HPDE6-E6E7 (cell line): ENCODE measurements at regions not wholly inside any gene's neighbourhood (a gene's known extent, or its start where the extent isn't known, plus 50 kb on each side); places are given as distances from the start of the nearest gene placed in this dataset.

Source experiments
- DNase-seq: peaks from one replicate; pipeline ENCODE4 v3.0.0; 2011; ENCODE audit warnings: missing footprints; ENCODE audit errors: extremely low spot score

DNA sequence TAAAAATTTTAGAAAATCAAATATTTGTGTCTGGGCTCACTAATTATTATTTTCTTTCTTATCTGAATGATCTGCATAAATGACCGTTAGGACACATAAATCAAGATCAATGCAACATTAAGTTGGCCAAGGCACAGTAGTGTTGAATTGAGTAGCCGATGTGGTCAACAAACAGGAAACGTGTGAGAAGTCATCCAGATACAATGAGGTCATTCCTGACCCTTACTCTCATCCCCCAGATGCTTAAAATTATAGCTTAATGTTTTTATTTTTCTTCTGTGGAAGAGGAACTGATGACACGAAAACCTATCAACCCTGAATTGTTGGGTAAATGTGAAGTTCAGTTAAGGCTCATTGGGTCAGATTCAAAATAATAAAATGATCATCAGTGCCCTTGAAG lies 222.9 kb downstream of the RFC3 start:
- no peak for DNase-seq

- no peak for DNase-seq
These were observed 226.1 kb downstream of the RFC3 start for GRCh38 chr13:34044041-34044440.

- peak; percentile 15 for DNase-seq
These were observed 226.7 kb downstream of the RFC3 start for GRCh38 chr13:34044660-34045080.

DNA sequence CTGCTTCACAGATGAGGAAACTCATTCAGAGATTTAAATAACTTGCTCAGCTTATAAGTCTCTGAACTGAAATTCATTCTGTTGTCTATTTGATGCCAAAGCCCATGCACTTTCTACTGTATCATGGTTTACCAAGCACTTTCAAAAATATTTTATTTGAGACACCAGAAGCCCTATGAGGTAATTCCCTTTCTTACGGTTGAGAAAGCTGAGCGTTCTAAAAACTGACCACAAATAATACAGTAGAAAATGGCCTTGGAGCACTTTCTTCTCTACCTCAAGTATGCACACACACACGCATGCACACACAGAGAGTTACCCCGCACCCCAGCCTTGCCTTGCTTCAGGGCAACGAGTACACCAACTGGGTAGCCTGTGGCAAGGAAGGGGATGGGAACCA lies 228.5 kb downstream of the RFC3 start:
- DNase-seq = no peak

GRCh38 chr13:34048652-34049051 lies 230.7 kb downstream of the RFC3 start:
- no peak for DNase-seq

DNA sequence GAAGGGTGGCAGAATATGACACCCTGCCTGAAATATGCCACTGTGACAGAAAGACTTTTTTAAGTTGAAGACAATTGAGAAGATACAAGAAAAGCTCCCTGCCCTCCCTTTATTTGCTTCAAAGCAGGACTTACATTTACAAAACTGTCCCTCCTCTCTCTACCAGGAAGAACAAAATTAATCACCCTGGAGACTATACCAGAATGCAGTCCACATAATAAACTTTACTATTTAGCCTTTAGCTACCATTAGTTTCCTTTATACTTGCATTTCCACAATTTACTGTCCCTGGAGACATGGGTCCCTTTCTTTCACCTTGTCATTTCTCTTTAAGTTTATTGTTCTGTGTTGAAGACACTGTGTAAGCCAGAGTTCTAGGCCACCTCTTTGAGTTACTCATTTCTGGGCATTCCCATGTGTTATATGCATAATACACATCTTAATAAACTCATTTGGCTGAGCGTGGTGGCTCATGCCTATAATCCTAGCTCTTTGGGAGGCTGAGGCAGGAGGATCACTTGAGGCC lies 238.8 kb downstream of the RFC3 start:
- DNase-seq = no peak

DNA sequence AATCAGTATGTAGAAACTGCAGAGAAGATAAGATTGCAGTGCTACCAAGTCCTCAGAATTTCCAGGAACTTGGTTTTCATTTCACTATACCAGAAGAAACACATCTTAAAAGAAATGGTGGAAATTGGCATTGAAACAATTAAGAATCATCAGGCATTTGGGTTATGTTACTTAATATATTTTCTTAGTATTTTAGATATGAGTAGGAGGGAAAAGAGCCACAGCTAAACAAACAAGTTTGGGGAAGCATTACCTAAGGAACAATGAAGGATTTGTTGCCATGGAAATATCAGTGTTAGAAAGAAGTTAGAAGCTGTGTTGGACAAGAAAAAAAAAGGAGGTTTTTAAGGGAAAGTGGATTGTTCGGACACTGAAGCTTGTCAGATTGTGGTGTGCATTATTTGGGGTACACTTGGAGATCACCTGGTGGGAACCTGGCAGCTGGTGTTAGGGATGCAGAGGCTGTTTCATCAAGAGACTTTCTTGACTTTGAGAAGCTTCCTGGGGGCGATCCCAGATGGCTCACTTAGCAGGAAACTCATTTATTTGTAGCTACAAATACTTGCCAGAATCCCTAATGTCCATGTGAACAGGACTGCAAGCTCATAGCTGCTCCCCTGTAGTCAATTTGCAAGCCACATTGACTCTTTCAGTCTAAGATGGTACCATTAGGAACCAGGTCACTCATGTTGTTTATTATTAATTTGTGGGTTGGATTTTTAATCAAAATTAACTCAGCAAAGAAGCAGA lies 246.7 kb downstream of the RFC3 start:
- no peak for DNase-seq

GRCh38 chr13:34065928-34066327 lies 248.0 kb downstream of the RFC3 start:
- DNase-seq = peak; percentile 33

GRCh38 chr13:34066344-34066743 lies 248.4 kb downstream of the RFC3 start:
- DNase-seq = no peak

DNA sequence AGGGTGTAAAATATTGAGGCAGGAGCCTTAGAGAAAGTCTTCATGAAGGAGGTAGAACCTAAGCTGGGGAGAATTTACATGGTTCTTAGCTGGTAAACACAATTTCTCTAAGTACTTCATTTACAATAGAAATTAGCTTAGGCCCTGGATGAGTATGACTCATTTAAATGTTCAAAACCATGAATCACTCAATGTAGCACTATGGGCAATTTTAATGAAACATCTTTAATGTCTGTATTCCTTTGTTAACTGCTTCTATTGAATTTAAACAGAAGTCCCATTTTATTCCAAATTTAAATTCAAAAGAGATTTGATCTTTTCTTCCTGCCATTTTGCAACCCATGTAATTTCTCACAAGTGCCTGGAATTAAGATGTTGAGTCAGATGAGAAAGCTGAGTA lies 252.1 kb downstream of the RFC3 start:
- no peak for DNase-seq

DNA sequence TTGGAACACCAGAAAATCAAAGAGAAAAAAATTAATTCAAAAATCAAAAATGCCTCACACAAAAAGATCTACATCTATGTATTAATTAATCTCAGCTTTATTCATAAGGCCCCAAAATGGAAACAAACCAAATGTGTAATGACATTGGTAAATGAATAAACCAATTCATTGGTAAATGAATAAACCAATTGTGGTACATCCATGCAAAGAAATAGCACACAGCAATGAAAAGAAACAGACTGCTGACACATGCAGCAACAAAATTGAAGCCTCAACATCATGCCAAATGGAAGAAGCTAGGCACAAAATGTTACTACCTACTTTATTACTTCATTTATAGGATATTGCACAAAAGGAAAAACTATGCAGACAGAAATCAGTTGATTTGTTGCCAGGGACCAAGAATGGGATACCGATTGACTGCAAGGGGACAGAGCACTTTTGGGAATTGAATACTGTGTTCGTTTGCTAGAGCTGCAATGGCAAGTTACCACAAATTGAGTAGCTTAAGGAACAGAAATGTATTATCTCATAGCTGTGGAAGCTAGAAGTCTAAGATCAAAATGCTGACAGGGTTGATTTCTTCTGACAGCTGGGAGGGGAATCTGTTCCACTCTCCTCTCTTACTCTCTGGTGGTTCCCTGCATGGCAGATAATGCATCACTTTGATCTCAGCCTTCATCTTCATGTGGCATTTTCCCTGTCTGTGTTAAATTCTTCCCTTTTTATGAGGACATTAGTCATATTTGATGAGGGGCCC lies 252.8 kb downstream of the RFC3 start:
- DNase-seq = no peak

DNA sequence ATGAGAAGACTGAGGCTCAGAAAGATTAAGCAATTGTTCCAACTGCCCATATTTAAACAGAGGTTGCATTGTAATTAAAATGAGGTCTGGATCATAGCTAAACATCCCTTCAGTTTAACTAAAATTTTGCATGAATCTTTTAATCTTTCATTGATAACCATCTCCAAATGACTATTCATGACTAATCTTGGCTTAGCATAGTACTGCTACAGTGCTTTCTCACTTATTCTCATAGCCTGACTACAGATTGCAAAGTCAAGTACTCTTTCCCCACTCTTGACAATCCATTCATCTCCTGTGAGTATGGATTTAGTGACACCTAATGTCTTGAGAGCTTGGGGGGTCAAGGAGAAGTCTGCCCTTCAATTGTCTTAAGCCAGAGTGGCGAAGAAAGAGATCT lies 258.4 kb downstream of the RFC3 start:
- no peak for DNase-seq

GRCh38 chr13:34076943-34077703 lies 259.2 kb downstream of the RFC3 start:
- no peak for DNase-seq

DNA sequence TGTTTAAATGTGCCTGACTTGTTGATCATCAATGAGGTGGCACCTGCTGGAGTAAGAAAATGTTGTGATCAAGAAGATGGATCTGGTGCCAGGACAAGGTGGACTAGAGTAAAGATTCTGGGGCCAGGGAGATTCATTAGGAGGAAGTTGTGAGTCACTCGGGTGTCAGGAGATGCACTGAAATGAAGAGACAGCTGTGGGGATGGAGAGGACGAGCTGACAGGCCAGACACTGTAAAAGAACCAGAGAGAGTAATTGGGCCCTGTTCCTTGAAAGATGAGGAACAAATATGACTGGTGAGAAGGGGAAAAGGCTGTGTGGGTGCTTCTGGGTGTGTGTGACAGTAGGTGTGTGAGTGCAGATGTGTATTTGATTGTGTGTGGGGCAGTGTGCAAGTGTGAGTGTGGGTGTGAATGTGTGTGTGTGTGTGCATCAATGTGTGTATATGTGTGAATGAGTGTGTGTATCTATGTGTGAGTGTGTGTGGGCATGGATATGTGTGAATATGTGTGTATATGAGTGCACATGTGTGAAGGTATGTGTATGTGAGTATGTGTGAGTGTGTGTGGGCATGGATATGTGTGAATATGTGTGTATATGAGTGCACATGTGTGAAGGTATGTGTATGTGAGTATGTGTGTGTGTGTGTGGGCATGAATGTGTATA lies 260.5 kb downstream of the RFC3 start:
- no peak for DNase-seq

DNA sequence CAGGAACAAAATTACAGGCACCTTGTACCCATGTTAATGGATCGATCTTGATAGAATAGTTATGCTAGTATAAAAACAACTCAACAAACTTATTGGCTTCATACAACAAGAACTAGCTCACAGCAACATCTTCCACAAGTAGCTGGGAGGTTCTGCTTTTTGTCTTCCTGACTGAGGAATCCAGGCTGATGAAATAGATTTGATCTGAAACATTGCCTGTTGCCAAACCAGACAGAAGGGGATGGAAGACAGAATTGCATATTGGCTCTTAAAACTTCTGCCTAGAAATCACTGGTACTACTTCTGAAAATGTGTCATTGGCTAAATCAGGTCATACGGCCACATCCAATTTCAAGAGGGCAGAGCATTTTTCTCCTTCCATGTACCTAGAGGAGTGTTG lies 267.3 kb downstream of the RFC3 start:
- no peak for DNase-seq

DNA sequence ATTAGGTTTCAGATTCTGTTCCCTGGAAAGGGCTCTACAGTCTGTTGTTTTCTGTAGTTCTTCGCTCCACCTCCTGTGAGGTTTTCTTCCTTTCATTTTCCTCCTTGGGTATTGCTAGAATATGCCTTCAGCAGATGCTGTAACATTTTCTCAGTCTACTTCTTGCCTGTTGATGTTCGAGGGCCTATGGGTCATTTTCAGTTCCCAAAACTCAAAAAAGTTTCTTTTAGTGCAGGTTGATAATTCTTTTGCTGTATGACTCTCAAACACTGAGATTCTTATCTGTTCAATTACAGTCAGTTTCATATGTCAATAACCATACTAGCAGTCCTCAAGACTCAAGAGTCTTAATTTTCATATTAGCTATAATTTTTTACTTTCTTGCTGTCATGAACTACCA lies 268.3 kb downstream of the RFC3 start:
- no peak for DNase-seq

- DNase-seq = no peak
These were observed 269.8 kb downstream of the RFC3 start for GRCh38 chr13:34087791-34088190.

DNA sequence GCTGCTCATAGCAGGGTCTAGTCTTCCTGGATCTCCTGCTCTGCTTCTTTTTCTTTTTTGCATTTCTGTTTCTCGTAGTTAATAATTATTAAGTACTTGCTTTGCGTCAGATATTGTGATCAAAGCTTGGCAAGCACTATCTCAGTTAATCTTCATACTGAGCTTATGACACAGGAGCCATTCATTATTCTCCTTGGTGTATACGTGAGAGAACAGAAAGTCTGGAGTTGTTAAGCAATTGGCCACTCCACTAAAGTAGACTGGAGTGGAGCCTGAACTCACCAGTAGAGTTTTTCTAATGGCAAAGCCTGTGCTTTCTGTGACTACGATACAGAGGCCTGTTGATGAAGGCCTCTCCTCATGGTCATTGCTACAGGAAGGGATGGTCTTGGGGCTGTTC lies 285.9 kb downstream of the RFC3 start:
- no peak for DNase-seq

DNA sequence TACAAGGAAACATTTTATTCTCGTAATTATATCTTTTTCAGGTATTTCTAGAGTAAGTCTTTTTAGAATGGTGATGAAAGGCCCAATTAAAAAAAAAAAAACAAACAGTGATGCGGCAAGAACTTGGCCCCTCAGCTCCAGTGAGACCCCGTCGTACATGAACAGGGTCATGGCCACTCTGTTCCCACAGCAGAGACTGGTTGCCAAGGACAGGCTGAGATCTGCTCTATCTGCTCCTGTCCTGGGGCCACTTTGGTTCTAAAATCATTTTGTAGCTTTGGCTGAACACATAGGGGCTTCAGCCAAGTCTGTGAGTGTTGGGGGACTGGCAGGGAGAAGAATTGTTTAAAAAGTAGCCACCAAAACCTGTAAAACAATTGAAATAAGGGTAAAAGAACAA lies 286.9 kb downstream of the RFC3 start:
- no peak for DNase-seq

DNA sequence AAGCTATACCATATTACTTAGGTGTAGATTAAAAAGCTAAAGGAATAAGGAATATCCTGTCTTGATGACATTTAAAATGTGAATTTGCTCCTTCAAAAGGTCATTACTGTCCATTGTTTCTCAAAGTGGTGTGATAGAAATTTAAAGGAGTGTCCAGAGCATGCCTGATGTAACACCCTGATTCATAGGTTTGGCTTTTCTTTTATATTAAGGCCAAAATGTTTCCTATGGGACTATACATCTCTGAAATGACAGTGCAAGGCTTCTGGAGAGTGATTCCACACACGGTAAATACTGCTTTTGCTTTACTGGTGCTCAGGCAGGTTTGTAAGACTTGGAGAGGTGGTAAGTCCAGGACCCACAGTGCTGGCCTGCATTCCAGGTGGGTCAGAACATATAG lies 289.9 kb downstream of the RFC3 start:
- no peak for DNase-seq

DNA sequence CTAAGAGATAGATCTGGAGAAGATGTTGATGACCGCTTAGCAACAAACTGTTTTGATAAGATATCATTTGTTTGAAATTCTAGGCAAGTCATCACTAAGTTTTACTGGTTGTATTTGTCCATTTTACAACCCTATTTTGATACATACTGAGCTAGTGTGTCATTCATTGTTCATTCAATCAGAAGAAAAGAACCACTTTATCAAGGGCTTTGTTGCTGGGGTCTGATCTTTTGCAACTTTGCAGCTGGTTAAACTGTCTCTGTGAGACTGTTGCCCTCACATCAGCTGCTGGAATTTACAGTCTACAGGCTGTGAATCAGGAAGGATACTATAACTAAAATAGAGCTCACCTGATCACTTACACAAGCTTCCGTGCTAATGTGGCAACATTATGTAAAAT lies 290.5 kb downstream of the RFC3 start:
- no peak for DNase-seq

GRCh38 chr13:34114581-34114980 lies 296.6 kb downstream of the RFC3 start:
- no peak for DNase-seq
